Stimulated activated CD4-positive, alpha-beta T cell treated with anti-CD3 and anti-CD28 coated beads, Interleukin-12 subunit alpha, Interleukin-12 subunit beta, amount 100 ng/mL, for 24 hours (primary cell): ENCODE measurements at regions not wholly inside any gene's neighbourhood (a gene's known extent, or its start where the extent isn't known, plus 50 kb on each side); places are given as distances from the start of the nearest gene placed in this dataset.

Source experiments
- DNase-seq, 2 experiments: peaks; one replicate each; pipeline ENCODE4 v3.0.0-alpha.2; 2020; ENCODE audit warnings: low read depth in 2 of 2

DNA sequence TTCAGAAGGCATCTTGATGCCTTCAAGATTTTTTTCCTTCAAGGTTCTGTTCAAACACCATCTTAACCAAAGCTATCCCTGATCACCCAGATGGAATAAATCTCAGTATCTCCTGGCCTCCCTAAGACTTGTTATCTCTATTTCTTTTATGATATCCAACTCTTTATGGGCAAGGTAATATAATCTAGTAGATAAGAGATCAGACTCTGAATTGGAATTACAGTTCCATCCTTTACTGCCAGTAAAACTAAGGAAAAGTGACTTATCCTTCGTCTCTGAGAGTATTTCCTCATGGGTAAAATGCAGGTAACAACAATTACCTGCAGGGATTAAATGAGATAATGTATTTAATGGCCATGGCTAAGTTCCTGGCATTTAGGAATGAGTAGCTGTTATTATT, 445.0 kb upstream of the DAB1 start:
- DNase-seq: no peak

DNA sequence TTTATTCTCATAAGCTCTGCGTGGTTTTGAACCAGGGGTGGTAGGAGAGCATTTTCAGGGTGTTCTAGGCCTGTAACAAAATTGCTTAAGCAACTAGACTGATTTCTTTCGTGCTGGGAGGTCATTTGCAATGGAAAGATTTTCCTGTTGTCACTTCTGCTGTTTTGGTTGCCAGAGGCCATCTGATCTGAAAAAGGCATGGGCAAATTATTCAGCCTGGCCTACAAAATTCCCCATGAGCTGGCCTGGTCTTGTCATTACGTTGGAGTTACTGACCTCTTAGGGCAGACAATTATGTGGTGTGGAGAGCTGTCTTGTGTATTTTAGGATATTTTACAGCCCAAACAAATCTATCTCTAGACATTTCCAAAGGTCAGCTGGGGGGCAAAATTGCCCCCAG, 444.4 kb upstream of the DAB1 start:
- no peak for DNase-seq

DNA sequence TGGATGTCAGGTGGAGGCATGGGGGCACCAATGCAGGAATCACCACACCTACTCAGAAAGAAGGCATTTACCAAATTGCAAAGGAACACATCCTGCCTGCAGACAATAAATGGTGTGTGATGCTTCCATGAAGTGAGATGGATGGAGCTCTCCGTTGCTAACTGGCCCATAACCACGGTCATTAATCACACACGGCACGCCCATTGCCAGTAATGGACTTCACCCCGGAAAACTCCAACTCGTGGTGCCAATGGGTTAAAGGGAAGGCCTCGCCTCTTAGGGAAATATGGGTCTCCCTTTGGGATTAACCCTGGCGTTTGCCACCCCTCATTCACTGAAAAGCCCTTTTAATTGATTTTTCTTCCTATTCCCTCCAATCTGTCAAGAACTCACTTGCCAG, 443.1 kb upstream of the DAB1 start:
- no peak for DNase-seq

DNA sequence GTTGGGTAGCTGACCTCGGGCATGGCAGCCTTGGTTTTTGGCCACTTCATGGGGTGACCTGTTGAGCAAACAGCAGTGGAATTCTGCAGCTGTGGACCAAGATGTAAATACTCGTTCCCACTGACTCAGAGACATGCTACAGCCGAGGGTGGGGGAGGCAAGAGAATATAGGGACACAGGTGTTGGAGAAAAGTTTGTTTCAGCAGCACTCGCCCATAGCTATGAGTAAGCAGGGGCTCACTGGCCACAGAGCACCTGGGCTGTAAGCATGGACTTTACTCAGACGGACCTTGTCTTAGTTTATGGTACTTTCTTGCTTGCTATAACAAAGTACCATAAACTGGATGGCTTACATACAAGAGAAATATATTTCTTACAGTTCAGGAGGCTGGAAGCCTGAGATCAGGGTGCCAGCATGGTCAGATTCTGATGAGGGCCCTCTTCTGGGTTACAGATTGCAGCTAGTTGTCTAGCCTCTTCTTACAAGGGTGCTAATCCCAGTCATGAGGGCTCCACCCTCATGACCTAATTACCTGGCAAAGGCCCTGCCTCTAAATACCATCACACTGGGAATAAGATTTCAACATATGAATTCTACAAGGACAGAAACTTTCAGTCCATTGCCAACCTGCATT, 437.2 kb upstream of the DAB1 start:
- no peak for DNase-seq

DNA sequence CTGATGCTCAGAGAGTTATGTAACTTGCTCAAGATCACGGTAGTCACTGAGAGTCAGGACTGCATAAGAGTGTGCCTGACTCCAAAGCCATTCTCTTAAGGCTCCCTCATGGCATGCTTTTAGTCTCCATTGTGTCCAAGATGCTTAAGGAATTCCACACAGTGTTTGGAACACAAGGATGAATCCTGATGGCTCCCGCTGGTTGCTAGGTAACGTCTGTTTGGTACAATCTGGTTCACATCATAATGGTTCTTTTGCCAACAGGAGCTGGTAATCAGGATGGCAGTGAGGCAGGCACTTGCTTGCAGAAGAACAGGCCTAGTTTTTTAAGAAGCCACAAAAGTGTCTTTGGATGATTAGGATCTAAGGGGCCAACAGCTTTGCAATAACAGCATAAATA, 436.5 kb upstream of the DAB1 start:
- DNase-seq: no peak

DNA sequence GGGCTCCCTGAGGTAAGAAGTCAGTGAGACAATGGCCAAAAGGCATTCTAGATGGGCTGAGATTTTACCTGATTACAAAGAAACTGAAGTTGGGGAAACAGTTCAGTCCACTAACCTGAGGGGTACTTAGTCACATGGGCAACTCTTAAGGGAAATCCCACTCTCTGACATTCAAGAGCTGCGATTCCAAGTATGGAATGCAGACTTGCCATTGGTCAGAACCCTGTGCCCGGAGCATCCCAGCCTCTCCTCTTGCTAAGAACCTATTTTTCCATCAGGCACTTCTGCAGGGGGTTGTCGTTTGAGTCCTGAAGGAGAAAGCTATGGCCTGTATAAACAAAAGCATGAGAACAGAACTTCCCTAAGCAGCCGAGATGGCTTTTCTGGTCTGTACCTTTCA, 434.9 kb upstream of the DAB1 start:
- DNase-seq: no peak

DNA sequence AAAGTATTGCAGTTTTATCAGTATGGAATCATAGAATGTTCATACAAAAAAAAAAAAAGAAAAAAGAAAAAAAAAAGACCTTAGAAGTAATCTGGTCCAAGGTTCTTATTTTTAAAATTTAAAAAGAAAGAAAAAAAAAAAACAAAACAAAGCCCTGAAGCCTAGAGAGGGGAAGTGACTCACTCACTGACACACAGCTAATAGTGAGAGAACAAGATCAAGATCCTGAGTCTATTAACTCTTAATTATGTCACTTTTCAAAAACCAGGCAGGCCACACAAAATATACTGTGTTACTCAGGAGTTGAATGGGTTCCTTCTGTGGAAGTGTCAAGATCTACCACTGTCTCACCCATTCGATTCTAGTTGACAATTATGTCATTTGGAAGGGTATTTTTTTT, 433.9 kb upstream of the DAB1 start:
- no peak for DNase-seq

DNA sequence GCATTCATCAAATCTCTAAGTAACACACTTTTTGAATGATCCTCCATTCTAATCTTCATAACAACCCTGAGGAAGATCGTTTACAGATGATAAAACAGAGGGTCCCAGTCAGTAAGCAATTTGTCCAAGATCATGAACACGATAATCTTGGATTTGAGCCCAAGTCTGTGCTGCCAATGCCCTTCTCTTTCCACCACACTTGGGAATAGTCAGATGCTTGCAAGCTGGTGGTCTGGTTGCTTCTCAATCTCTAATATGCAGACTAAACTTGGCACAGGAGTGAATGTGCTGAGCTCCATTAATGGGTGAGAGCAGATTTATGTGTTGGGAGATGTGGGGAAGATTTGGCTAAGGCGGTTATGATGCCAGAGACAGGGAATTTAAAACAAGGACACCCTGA, 430.6 kb upstream of the DAB1 start:
- no peak for DNase-seq

DNA sequence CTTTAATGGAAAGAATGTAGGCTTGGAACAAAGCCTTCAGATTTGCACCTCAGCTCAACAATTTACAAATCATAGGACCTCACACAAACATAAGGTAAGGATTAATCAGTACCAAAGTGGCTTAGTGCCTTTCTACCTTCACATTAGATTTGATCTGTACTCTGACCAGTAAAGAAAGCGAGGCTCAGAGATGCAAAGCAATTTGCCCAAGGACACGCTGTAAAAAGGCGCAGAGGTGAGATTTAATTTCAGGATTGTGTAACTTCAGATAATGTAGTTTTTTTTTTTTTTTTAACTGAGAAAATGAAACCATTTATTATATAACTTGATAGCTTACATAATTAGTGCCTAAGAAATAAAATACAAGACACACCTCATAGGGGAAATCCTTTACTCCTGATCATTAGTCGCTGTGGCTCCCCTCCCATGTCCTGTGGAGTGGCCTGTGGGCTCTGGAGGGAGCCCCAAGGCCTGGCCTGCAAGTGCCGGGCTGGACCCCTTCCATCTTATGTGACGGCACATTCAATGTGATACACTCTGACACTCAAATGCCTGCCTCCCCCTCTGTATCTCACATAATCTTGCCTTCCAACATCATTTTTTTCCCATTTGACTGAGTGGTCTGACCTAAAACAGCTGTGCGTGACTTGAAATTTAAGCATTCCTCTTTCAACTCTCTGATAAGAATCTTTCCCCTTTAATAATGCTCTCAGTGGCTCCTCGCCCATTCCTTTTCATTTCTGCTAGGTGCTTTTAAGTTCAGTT, 426.5 kb upstream of the DAB1 start:
- DNase-seq: no peak

DNA sequence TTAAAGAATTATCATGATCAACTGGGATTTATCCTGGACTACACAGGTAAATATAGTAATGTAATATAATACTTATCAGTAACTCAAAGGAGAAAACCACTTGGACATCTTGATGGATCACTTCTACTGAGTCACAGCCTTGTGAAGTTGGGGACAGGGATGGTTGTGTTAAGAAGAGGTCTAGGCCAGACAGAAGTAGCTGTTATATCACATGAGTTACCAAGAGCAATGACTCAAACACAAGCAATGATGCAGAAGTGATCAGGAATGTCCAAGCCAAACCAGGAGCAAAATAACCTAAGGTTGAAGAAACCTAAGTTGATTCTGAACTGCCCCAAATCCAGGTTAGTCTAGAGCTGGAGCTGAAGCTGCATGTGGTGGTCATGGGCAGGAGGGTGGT, 424.5 kb upstream of the DAB1 start:
- no peak for DNase-seq

DNA sequence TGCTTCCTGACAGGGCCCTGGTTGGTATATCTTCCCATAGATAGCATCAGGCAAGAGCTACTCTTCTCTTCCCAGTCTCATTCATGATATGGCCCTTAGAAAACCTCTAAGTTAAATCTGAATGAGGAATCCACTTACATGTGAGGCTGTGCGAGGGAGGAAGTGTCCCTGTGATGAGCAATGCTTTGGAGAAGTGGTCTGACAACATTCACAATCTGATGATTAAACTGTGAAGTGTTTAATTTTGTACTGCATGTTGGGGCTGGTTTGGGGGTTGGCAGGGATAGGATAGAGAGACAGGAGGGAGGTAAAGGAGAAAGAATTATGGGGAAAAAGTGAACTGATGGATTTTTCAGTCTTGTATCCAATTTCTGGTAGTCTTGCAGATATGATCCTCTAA, 421.2 kb upstream of the DAB1 start:
- no peak for DNase-seq

DNA sequence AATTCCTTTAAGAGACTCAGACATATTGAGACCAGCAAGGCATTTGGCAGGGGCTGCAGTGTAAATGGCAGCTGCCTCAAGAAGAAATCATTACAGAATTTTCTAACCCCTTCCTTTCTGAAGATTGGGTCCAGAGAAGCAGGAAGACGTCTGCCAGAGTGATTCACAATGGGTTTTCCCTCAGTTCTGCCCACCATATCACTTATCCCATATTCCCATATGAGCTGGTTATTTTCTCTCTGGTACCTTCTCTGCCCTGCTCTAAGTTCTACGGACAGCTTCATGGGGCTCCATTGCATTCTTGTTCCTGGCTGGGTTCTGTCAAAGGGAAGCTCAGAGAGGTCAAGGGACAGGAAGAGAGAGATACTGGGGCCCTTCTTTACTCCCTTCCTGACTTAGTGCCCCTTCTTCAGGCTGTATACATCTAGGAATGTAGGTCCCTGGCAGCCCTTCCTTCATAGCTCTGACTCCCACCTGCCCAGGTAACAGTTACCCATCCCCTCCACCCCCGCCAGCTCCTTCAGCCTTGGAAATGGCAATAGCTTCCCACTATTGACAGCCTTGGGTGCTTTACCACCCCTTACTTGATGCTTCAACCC, 420.6 kb upstream of the DAB1 start:
- DNase-seq: no peak

DNA sequence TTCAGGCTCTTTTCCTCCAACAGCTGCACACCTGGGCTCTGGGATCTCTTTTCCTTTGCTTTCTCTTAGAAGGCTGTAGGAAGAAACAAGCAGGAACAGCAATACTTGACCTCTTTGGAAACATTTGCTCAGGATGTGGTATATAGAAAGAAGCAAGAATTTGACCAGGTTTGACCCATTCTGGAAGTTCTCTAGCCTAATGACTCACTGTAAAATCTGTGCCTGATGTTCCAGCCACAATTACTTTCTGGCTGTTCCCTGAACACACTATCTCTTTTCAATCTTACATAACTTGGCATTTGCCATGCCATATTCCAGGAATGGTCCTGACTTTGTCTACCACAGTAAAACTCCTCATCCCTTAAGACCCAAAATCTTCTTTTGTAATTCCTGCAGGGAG, 419.9 kb upstream of the DAB1 start:
- no peak for DNase-seq

DNA sequence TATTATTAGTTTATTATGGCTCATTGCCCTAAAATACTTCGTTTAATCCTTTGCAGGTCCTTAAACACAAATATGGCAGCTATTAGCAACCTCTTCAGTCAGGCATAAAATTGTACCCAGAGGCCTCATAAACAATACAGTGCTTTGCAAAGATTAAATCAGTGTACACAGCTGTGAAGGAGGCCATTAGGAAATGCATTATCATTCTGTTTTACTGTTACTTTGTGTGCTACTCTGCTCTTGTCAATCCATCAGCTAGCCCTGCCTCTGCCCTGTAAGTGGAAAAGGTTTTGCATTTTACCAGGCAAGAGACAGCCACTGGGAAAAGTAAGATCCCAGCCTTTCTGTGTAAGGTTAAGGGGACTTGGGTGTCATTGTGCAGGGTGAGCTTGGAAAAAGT, 415.7 kb upstream of the DAB1 start:
- no peak for DNase-seq

DNA sequence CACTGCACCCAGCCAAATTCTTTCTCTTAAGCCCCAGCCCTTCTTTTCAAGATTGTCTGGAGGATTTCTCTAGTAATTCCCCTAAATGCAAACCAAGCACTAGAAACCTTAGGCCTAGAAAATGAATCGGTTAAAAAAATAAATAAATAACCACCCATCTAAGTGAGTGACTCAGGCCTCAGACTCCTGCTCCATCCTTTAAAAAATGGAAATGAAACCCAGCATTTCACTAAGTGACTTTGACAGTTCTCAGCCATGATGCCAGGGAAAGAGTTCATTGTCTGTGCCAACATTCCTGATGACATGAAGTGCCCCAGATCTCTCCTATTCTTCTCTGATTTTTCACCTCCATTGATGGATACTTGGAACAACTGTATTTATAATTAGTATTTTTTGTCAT, 415.2 kb upstream of the DAB1 start:
- DNase-seq: no peak

DNA sequence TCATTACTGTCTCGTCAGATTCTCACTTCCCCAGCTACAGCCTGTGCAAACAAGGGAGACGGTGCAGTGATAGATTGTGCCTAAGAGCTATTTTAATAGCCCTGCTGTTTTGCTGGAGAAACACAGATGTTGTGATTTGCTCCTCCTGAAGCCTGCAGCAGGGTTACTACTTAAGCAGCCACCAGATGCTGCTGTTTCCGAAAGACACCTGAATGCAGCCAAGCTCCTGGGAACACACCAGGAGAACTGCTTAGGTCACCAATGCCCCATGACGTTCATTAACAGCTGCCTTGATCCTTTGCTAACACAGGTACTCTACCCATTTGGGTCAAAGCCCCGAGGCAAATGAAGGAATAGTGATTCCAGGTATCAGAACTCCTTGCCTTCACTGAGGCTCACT, 411.8 kb upstream of the DAB1 start:
- DNase-seq: no peak

DNA sequence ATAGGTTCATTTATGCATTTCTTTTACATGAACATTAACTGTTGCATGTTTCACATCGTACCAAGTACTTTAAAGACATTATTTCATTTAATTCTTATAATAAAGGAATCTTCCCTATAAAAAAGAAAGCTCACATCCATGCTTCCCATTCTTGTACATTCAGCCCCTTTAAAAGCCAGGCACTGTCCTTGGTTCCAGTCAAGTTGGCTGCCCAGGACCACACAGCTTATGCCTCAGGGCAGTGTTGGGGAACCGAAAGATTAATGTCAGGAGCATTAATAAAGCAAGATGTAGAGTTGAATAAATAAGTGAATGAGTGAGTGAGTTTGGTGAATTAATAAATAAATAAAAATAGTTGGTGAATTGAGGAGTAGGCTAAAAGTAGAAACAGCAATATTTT, 409.4 kb upstream of the DAB1 start:
- no peak for DNase-seq

DNA sequence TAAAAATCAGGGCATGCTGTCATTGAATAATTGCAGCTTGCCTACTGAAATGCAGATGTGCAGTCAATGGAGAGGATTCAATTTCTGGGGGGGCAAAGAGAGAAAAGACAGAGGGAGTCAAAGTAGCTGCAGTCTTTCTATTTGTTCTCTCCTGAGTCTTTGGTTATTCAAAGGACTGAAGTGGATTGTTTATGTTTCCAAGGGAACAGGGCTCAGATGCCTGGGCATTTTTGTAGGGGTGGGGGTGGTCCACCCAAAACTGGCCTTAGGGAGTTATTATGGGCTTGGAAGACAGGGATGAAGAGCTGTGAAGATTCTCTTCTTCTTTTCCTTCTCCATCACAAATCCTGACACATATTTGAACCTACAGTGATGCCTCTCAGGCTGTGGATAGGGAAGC, 408.8 kb upstream of the DAB1 start:
- DNase-seq: no peak

DNA sequence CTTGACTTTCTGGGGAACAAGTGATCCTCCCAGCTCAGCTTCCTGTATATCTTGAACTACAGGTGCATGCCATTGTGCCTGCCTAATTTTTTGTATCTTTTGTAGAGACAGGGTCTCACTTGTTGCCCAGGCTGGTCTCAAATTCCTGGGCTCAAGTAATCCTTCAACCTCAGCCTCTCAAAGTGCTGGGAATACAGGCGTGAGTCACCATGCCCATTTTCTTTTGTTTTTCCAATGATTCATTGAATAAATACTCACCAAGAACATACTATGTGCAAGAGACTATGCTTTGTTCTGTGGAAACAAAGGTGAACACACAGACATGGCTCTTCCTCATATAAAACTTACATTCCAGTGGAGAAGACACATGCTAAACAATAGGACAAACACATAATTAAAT, 407.8 kb upstream of the DAB1 start:
- DNase-seq: no peak

DNA sequence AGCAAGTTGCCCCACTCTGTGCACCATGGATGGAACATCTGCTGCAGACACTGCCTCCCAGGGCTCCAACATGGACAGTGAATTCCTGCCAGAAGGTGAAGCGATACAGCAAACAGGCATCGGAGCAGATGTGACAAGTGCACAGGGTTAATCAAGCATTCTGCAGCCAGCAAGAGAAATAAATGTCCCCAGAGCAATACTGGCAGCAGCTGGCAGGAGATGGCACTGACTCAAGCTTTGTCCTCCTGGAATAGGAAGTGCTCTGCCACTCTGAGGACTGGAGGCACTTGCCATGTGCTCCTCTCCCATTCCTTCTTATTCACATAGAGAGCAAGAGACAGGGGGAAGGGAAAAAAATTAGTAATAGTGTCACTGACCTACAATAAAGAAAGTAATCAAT, 402.7 kb upstream of the DAB1 start:
- no peak for DNase-seq

DNA sequence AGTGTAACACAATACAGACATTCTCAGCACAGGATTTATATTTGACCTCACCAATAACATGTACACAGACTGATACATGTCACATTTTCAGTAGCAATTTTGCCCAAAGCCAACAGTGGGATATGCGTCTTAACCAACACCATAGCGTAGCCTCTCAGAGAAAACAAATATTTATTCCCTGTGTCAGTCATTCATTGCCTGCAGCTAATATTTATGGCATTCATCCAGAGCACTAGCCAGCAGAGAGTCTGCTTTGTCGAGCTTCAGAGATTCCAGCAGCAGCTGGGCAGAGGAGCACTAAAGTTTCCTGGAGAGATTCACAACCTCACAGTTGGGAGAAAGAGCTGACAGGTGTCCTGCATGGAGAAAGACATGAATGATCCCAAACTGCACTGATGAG, 400.7 kb upstream of the DAB1 start:
- no peak for DNase-seq

DNA sequence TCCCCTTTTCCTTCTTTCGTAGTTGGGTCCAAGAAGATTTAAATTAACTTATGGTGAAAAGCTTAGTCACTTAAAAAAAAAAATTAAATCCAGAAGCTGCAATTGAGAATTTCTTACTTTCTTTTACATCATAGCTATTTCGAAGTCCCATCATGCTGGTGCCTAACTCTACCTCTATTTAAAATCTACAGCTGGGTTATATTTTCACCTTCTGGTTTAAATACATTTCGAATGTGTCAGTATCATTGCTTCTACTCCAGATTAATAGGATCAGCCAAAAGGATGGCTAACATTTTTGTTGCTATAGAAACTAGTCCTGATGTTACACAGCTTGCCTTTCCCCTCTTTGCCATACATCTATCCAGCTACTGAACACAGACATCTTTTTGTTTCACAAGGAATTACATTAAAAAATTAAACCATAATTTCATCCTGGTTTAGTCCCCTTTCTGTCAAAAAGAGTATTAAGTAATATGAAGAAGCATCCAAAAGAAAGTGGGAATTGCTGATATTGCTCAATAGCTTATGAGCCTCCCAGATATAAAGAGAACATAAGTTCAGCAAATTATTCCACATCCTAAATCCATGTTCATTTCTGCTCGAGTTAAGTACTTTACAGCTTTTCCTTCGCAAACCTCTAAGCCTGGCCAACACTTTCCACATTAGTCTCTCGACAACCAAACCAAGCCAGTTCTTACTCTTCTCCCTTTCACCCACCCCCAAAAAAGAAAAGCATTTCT, 396.7 kb upstream of the DAB1 start:
- no peak for DNase-seq

DNA sequence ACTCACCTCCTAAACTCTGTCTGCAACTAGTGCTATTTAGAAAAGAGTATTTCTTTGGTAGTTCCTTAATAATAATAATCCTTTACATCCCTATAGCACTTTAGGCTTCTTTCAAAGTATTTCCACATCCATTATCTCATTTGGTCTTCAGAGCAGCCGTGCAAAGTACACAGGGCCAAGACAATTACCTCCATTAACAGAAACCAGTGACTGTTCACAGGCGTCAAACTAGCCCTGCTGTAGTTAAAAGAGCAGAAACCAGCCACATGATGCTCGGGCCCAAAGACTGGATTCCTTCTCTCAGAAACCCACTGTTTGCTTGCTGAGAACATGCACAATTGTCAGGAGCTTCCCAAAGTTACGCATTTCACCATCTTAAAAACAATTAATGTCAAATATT, 396.0 kb upstream of the DAB1 start:
- DNase-seq: no peak
